ENCODE measurements at regions not wholly inside any gene's neighbourhood (a gene's known extent, or its start where the extent isn't known, plus 50 kb on each side); places are given as distances from the start of the nearest gene placed in this dataset.
"Not testable (repeated sequence)": the region's sequence is repeated elsewhere in the genome, so short reads cannot be mapped to it uniquely, and the experiment has no call there.

- no peak for DNase-seq
These were observed 263.6 kb upstream of the SYT10 start for GRCh38 chr12:33703221-33703620.

GRCh38 chr12:33706927-33707326 lies 267.3 kb upstream of the SYT10 start:
- no peak for DNase-seq

- DNase-seq: peak; percentile 16
These were observed 269.3 kb upstream of the SYT10 start for GRCh38 chr12:33708935-33709334.

DNA sequence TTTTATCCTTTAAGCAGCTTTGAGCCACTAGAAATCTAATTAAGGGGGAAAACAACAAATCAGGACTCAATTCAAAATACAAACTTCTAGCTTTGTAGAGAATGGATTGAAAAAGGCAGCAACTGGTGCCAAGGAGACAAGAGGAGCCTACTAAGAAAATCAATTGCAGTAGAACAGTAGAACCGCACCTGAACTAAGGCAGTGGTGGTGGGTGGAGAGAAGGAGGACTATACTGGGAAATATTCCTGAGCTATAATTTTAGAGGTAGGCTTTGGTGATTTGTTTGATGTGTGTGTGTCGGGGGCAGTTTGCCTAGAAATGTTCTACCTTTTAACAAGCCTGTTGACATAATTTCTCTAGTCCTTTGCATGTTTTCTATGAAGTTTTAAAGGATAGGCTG lies 270.9 kb upstream of the SYT10 start:
- no peak for DNase-seq

GRCh38 chr12:33718631-33719030 lies 279.0 kb upstream of the SYT10 start:
- DNase-seq: no peak

- no peak for DNase-seq
These were observed 281.9 kb upstream of the SYT10 start for GRCh38 chr12:33721561-33721960.

- DNase-seq: no peak
These were observed 285.2 kb upstream of the SYT10 start for GRCh38 chr12:33724867-33725266.

- no peak for DNase-seq
These were observed 287.4 kb upstream of the ALG10 start for GRCh38 chr12:33734871-33735270.

DNA sequence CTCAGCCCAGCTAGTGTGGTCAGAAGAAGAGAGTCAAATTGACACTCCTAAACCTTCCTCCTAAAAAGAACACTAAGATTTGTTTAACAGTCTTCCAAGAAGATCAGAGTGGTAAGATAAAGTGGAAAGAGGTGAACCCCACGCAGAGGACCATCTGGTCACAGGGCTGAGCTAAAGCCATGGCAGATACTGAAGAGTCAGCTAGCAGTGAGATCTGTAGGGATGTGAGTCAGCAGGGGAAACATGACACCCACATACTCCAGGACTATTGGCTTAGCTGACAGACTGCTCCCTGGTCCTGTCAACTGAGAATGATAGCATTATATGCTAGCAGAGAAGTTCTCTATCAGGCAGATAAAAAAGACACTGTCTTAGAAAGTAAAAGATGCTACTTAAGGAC lies 269.4 kb upstream of the ALG10 start:
- no peak for DNase-seq

GRCh38 chr12:33757701-33758100 lies 264.6 kb upstream of the ALG10 start:
- DNase-seq: no peak

- no peak for DNase-seq
These were observed 263.0 kb upstream of the ALG10 start for GRCh38 chr12:33759279-33759678.

- DNase-seq: no peak
These were observed 259.0 kb upstream of the ALG10 start for GRCh38 chr12:33763331-33763730.

DNA sequence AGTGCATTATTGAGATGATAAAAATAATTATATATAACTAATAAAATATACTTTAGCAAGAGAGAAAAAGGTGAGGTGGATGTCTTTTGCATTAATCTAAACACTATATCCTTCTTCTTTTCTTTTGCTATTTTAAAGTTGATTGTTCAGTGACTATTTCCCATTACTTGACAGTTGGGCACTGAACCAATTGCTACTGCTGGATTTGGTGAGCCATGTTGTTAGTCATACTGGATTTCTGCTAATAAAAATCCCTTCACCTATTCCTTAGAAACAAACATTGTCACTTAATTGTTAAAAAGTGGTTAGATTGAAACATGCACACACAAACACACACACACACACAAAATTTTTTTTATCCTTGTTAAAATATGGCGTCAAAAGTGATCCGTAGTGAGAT lies 251.6 kb upstream of the ALG10 start:
- DNase-seq: no peak

- no peak for DNase-seq
These were observed 250.4 kb upstream of the ALG10 start for GRCh38 chr12:33771889-33772288.

GRCh38 chr12:33773091-33773490 lies 249.2 kb upstream of the ALG10 start:
- not testable (repeated sequence) for DNase-seq

DNA sequence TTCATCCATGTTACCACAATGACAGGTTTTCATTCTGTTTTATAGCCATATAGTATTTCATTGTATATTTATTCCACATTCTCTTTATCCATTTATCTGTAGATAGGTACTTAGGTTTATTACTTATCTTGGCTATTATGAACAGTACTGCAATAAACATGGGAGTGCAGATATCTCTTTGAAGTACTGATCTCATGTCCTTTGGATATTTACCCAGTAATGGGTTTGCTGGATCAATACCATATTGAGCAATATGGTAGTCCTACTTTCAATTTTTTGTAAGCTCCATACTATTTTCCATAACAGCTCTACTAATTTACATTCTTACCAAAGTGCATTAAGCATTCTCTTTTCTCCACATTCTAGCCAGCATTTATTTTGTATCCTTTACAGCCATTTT lies 235.8 kb upstream of the ALG10 start:
- no peak for DNase-seq

- DNase-seq: no peak
These were observed 227.3 kb upstream of the ALG10 start for GRCh38 chr12:33794954-33795353.

DNA sequence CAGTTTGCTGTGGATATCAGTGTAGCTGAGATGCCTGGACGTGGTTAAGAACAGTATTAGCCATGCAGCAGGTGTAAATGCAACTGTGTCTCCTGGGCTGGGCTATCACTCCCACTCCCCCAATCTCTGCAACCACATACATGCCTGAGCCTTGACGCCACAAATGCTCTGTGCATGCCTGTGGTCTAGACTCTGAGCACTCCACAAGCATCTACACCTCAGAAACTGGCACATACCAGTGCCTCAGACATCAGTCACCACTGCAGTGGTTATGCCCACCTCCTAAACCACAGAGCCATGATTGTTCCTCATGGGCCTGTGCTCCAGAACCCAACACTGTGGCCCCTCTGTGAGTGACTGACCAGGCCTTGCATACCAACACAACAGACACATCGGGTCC lies 226.8 kb upstream of the ALG10 start:
- no peak for DNase-seq

- DNase-seq: no peak
These were observed 208.8 kb upstream of the ALG10 start for GRCh38 chr12:33813536-33813935.

DNA sequence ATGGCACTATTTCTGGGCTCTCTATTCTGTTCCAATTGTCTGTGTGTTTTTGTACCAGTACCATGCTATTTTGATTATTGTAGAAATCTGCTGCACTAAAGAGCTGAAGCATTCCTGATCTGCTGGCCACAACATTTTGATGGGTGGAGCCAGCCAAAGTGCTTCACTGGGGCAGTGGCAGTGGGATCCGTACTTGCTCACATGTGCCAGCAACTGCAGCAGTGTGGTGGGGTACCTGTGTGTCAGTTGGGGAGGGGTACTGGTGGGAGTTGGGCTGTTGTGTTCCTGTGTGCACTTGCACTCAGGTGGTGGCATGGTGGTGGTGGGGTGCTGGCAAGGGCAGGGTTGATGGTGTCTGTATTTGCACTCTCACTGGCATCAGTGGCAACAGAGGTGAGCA lies 204.6 kb upstream of the ALG10 start:
- no peak for DNase-seq

DNA sequence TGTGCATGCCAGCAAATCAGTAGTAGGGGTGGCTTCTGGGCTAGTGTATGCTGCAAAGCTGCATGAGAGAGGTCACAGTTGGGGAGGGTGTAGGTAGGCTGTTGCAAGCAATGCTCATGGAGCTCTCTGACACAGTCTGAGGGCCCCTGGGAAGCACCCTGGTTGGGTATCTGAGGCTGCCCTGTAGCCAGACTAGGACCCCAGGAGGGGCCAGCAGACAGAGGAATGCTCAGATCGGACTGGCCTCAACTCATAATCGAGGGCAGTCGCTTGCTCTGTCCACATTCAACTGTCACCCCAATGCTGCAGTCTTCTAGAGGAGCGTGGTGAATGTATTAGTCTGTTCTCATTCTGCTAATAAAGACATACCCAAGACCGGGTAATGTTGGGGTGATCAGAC lies 204.0 kb upstream of the ALG10 start:
- no peak for DNase-seq

- DNase-seq: no peak
These were observed 196.9 kb upstream of the ALG10 start for GRCh38 chr12:33825442-33825841.

- peak; percentile 2 for DNase-seq
These were observed 196.2 kb upstream of the ALG10 start for GRCh38 chr12:33825986-33826602.

- no peak for DNase-seq
These were observed 194.0 kb upstream of the ALG10 start for GRCh38 chr12:33828326-33828725.

DNA sequence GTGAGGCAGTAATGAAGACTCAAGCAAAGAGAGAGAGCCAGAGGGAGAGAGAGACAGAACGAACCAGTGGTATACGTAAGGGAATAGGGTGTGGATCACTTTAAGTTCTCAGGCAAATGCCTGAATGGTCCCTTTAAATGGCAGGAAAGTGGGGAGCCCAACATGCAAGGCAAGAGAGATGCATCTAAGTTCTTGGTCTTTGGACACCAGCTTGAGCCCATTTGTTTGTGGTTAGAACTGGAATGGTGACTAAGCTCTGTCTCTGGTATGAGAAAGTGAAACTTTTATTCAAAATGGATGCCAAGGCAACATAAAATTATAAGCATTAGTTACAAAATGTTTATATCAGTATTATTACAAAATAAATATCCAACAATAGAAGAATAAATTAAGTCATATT lies 192.2 kb upstream of the ALG10 start:
- no peak for DNase-seq

- DNase-seq: no peak
These were observed 189.4 kb upstream of the ALG10 start for GRCh38 chr12:33832900-33833299.
